GM21825 (cell line): ENCODE measurements at regions not wholly inside any gene's neighbourhood (a gene's known extent, or its start where the extent isn't known, plus 50 kb on each side); places are given as distances from the start of the nearest gene placed in this dataset.

Experiments used
- ATAC-seq: cut with Tn5 transposase; IDR thresholded peaks from one replicate; pipeline ENCODE4 v1.9.1; 2021; ENCODE audit warnings: mild to moderate bottlenecking, moderate library complexity; ENCODE audit not compliant: unreplicated experiment

- ATAC-seq = no peak
Measured at GRCh38 chr13:78428646-78429045, 174.7 kb downstream of the POU4F1 start.

- ATAC-seq = no peak
Measured at GRCh38 chr13:78426183-78426582, 177.2 kb downstream of the POU4F1 start.

GRCh38 chr13:78420814-78421213 is 182.5 kb downstream of the POU4F1 start:
- no peak for ATAC-seq

- no peak for ATAC-seq
Measured at GRCh38 chr13:78413887-78414553, 189.3 kb downstream of the POU4F1 start.

GRCh38 chr13:78410847-78411246 is 192.5 kb downstream of the POU4F1 start:
- no peak for ATAC-seq

- ATAC-seq = no peak
Measured at GRCh38 chr13:78410164-78410563, 193.2 kb downstream of the POU4F1 start.

- no peak for ATAC-seq
Measured at GRCh38 chr13:78409172-78409571, 194.2 kb downstream of the POU4F1 start.

GRCh38 chr13:78404846-78405360 is 198.4 kb downstream of the POU4F1 start:
- no peak for ATAC-seq

- no peak for ATAC-seq
Measured at GRCh38 chr13:78402708-78403400, 200.5 kb downstream of the POU4F1 start.

- no peak for ATAC-seq
Measured at GRCh38 chr13:78401873-78402707, 201.3 kb downstream of the POU4F1 start.

GRCh38 chr13:78398743-78399410 is 204.5 kb downstream of the POU4F1 start:
- peak; percentile 88 for ATAC-seq

GRCh38 chr13:78393286-78394142 is 209.8 kb downstream of the POU4F1 start:
- ATAC-seq = no peak

GRCh38 chr13:78383899-78384298 is 219.5 kb downstream of the POU4F1 start:
- no peak for ATAC-seq

GRCh38 chr13:78383071-78383484 is 220.3 kb downstream of the POU4F1 start:
- no peak for ATAC-seq

- no peak for ATAC-seq
Measured at GRCh38 chr13:78382491-78382890, 220.9 kb downstream of the POU4F1 start.

GRCh38 chr13:78376822-78377221 is 226.5 kb downstream of the POU4F1 start:
- no peak for ATAC-seq

GRCh38 chr13:78376033-78376432 is 227.3 kb downstream of the POU4F1 start:
- no peak for ATAC-seq

- ATAC-seq = no peak
Measured at GRCh38 chr13:78372581-78372980, 230.8 kb downstream of the POU4F1 start.

GRCh38 chr13:78370231-78370630 is 233.1 kb downstream of the POU4F1 start:
- ATAC-seq = no peak

- ATAC-seq = no peak
Measured at GRCh38 chr13:78364711-78365110, 238.6 kb downstream of the POU4F1 start.
